ENCODE measurements at regions not wholly inside any gene's neighbourhood (a gene's known extent, or its start where the extent isn't known, plus 50 kb on each side); places are given as distances from the start of the nearest gene placed in this dataset.
"Not testable (repeated sequence)": the region's sequence is repeated elsewhere in the genome, so short reads cannot be mapped to it uniquely, and the experiment has no call there.

DNA sequence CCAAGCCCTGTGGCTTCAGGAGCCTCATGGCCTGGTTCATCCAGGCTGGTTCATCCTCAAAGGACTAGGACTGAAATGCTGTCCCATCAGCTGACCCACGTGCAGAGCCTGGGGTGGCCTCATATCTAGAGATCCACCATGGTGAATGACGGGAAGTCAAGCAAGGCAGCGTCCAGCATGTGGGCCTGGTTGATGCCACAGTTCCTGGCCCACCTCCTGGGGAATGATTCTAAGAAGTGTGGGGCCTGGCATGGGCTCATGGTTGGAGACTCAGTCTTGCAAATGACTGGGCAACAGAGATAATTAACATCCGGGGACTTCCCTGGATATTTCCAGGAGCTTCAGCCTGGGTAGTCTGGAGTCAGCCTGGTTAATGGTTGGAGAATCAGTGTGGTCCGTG lies 302.4 kb upstream of the SFSWAP start:
- Histone ChIP-seq H3K36me3 (ENCODE audit: control insufficient read depth, insufficient read depth, low read length) (no peaks in the 10 kb centered on the region), H3K27me3 (ENCODE audit: control insufficient read depth, insufficient read depth, low read length) (no peaks in the 10 kb centered on the region), H3K27ac (ENCODE audit: low read depth, low read length) (no peak overlapping the region), H3K4me1 (ENCODE audit: control insufficient read depth, insufficient read depth, low read length) (peaks cover 9% of the 10 kb centered on the region), H3K9me3 (ENCODE audit: control insufficient read depth, insufficient read depth, low read length) (no peaks in the 10 kb centered on the region), H3K4me3 (ENCODE audit: low read depth, low read length) (no peak overlapping the region)
- no peak for DNase-seq (ENCODE audit: low read depth in 4 of 6, low spot score in 6 of 6)
- WGBS (ENCODE audit: insufficient coverage): 84% methylated on average over 5 of the region's 5 CpGs

GRCh38 chr12:131409211-131409610 lies 301.7 kb upstream of the SFSWAP start:
- WGBS (ENCODE audit: insufficient coverage): 57% methylated on average over 1 of the region's 1 CpG

DNA sequence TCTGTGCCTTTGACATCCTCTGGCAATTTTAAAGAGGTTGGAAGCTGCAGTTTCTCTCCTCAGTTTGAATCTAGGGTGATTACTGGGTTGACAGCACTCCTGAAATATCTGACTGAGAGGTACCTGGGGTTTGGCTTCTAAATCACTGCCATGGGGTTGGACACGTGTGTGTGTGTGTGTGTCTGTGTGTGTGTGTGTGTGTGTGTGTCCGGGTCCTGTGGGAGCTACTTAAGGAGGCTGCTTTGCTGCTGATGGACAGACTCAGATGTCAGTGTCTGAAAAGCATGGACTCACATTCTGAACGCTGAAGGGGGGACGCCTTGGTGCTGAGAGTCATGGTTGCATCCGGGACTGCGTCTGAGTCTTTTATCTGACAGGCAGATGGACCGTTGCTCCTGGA lies 299.1 kb upstream of the SFSWAP start:
- H3K36me3 ChIP-seq (ENCODE audit: control insufficient read depth, insufficient read depth, low read length); H3K27ac ChIP-seq (ENCODE audit: low read depth, low read length); DNase-seq (ENCODE audit: low read depth in 4 of 6, low spot score in 6 of 6); H3K9me3 ChIP-seq (ENCODE audit: control insufficient read depth, insufficient read depth, low read length); H3K4me3 ChIP-seq (ENCODE audit: low read depth, low read length); H3K27me3 ChIP-seq (ENCODE audit: control insufficient read depth, insufficient read depth, low read length): not testable (repeated sequence)
- peaks cover 11% of the 10 kb centered on the region for H3K4me1 ChIP-seq (ENCODE audit: control insufficient read depth, insufficient read depth, low read length)
- WGBS (ENCODE audit: insufficient coverage): 74% methylated on average over 4 of the region's 7 CpGs

More at GRCh38 chr12:131409211-131409610, 301.7 kb upstream of the SFSWAP start:
- no peaks in the 10 kb centered on the region for H3K9me3 ChIP-seq (ENCODE audit: control insufficient read depth, insufficient read depth, low read length)
- H3K36me3 ChIP-seq (ENCODE audit: control insufficient read depth, insufficient read depth, low read length): no peaks in the 10 kb centered on the region
- no peak overlapping the region for H3K27ac ChIP-seq (ENCODE audit: low read depth, low read length)
- no peaks in the 10 kb centered on the region for H3K27me3 ChIP-seq (ENCODE audit: control insufficient read depth, insufficient read depth, low read length)
- no peak overlapping the region for H3K4me3 ChIP-seq (ENCODE audit: low read depth, low read length)
- no peak for DNase-seq (ENCODE audit: low read depth in 4 of 6, low spot score in 6 of 6)
- H3K4me1 ChIP-seq (ENCODE audit: control insufficient read depth, insufficient read depth, low read length): peaks cover 11% of the 10 kb centered on the region

- no peaks in the 10 kb centered on the region for H3K27me3 ChIP-seq (ENCODE audit: control insufficient read depth, insufficient read depth, low read length)
- no peaks in the 10 kb centered on the region for H3K9me3 ChIP-seq (ENCODE audit: control insufficient read depth, insufficient read depth, low read length)
- no peaks in the 10 kb centered on the region for H3K36me3 ChIP-seq (ENCODE audit: control insufficient read depth, insufficient read depth, low read length)
- 69% methylated on average over 8 of the region's 8 CpGs for WGBS (ENCODE audit: insufficient coverage)
- no peak overlapping the region for H3K4me3 ChIP-seq (ENCODE audit: low read depth, low read length)
- H3K4me1 ChIP-seq (ENCODE audit: control insufficient read depth, insufficient read depth, low read length): peaks cover 7% of the 10 kb centered on the region
- DNase-seq (ENCODE audit: low read depth in 4 of 6, low spot score in 6 of 6): no peak
- no peak overlapping the region for H3K27ac ChIP-seq (ENCODE audit: low read depth, low read length)
These were observed 297.9 kb upstream of the SFSWAP start for GRCh38 chr12:131413006-131413405.

DNA sequence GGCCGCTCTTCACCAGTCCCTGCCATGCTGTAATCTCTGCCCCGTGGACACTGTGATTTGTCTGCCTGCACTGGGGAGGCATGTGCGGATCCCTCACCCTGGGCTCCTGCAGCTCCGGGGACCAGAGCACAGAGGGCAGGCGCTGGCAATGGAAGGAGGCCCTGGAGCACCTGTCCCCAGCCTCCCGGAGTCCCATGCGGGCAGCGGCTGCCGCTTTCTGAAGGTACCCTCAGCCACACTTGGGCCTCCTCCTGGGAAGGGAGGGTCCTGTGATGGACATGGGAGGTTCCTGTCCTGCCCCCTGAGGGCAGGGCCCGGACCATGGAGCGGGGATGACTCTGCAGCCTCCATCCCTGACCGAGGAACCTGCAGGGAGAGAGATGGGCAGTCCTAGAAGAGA lies 297.4 kb upstream of the SFSWAP start:
- H3K36me3 ChIP-seq (ENCODE audit: control insufficient read depth, insufficient read depth, low read length): no peaks in the 10 kb centered on the region
- H3K27ac ChIP-seq (ENCODE audit: low read depth, low read length): no peak overlapping the region
- no peak overlapping the region for H3K4me3 ChIP-seq (ENCODE audit: low read depth, low read length)
- 90% methylated on average over 12 of the region's 12 CpGs for WGBS (ENCODE audit: insufficient coverage)
- peaks cover 7% of the 10 kb centered on the region for H3K4me1 ChIP-seq (ENCODE audit: control insufficient read depth, insufficient read depth, low read length)
- H3K9me3 ChIP-seq (ENCODE audit: control insufficient read depth, insufficient read depth, low read length): no peaks in the 10 kb centered on the region
- H3K27me3 ChIP-seq (ENCODE audit: control insufficient read depth, insufficient read depth, low read length): no peaks in the 10 kb centered on the region
- DNase-seq (ENCODE audit: low read depth in 4 of 6, low spot score in 6 of 6): no peak

DNA sequence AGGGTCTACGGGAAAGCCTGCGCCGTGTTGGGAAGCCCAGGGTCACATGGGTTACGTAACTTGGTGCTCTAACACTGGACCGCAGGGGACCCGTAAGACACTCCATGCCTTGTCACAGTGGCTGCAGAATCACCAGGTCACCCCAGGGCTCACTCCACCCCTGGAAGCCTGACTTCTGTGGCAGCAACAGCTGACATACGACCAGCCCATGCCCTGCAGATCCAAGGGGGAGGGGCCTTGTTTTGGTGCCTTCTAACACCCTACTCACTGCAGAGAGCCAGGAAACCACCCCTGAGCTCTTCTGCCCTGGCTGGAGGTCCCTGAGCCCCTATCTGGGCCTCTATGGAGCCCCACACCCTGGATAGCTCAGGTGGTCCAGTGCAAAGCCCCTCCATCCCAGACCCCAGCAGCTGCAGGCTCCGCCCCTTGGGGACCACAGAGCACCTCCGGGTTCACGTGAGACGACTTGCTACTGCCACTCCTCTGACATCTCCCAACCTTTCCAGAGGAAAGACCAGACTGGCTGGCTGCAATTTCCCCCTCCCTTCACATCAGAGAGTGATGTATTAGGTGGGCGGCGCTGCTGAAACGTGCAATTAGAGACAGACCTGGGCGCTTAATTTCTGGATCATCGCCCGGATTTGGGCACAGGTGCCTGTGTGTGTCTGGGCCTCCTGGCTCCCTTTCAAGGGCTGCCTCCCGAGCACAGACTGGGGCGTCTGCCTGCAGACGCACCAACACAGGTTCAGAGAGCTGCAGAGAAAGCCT lies 296.6 kb upstream of the SFSWAP start:
- not testable (repeated sequence) for H3K36me3 ChIP-seq (ENCODE audit: control insufficient read depth, insufficient read depth, low read length); DNase-seq (ENCODE audit: low read depth in 4 of 6, low spot score in 6 of 6)

DNA sequence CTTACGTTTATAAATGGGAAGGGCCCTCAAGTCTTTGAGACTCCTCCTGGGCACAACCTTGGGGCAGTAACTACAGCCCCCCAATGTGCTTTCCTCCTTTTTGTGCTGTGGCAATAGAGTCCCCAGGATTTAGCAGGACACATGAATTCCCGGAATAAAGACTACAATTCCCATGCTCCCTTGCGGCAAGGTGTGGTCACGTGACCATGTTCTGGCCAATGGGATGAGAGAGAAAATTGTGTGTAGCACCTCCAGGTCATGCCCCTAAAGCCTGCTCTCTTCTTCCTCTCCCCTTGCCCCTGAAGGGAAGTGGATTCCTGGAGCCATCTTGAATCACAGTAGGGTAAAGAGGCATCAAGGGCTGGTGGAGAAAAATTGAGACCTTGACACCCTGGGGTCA lies 295.1 kb upstream of the SFSWAP start:
- H3K27me3 ChIP-seq (ENCODE audit: control insufficient read depth, insufficient read depth, low read length): no peaks in the 10 kb centered on the region
- peak in 1 of 6 donors; percentile 68 for DNase-seq (ENCODE audit: low read depth in 4 of 6, low spot score in 6 of 6)
- WGBS (ENCODE audit: insufficient coverage): 95% methylated on average over 2 of the region's 4 CpGs

More for the DNA sequence above, 296.6 kb upstream of the SFSWAP start:
- H3K27me3 ChIP-seq (ENCODE audit: control insufficient read depth, insufficient read depth, low read length); H3K27ac ChIP-seq (ENCODE audit: low read depth, low read length); H3K4me1 ChIP-seq (ENCODE audit: control insufficient read depth, insufficient read depth, low read length); H3K4me3 ChIP-seq (ENCODE audit: low read depth, low read length); H3K9me3 ChIP-seq (ENCODE audit: control insufficient read depth, insufficient read depth, low read length): not testable (repeated sequence)
- WGBS (ENCODE audit: insufficient coverage): no CpG with 5 or more reads among the region's 20 CpGs

DNA sequence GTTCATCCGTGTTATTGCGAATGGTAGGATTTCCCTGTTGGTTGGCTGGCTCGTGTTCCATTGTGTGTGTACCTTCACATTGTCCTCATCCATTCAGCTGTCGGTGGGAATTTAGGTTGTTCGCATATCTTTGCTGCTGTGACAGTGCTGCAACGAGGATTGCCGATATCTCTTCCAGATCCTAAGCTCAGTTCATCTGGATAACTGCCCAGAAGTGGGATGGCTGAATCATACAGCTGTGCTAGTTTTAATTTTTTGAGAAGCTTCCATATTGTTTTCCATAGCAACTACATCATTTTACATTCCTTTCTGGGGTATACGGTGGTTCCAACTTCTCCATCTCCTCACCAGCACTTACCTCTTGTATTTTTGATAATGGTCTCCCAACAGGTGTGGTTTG lies 292.8 kb upstream of the SFSWAP start:
- Histone ChIP-seq H3K27me3 (ENCODE audit: control insufficient read depth, insufficient read depth, low read length) (no peaks in the 10 kb centered on the region), H3K4me3 (ENCODE audit: low read depth, low read length) (no peak overlapping the region), H3K4me1 (ENCODE audit: control insufficient read depth, insufficient read depth, low read length) (peaks cover 10% of the 10 kb centered on the region), H3K36me3 (ENCODE audit: control insufficient read depth, insufficient read depth, low read length) (no peaks in the 10 kb centered on the region), H3K27ac (ENCODE audit: low read depth, low read length) (no peak overlapping the region), H3K9me3 (ENCODE audit: control insufficient read depth, insufficient read depth, low read length) (no peaks in the 10 kb centered on the region)
- WGBS (ENCODE audit: insufficient coverage): 80% methylated on average over 5 of the region's 8 CpGs
- peak in 1 of 6 donors; percentile 46 for DNase-seq (ENCODE audit: low read depth in 4 of 6, low spot score in 6 of 6)

More for the DNA sequence above, 295.1 kb upstream of the SFSWAP start:
- peaks cover 7% of the 10 kb centered on the region for H3K4me1 ChIP-seq (ENCODE audit: control insufficient read depth, insufficient read depth, low read length)
- no peak overlapping the region for H3K4me3 ChIP-seq (ENCODE audit: low read depth, low read length)
- H3K27ac ChIP-seq (ENCODE audit: low read depth, low read length): no peak overlapping the region
- no peaks in the 10 kb centered on the region for H3K9me3 ChIP-seq (ENCODE audit: control insufficient read depth, insufficient read depth, low read length)
- no peaks in the 10 kb centered on the region for H3K36me3 ChIP-seq (ENCODE audit: control insufficient read depth, insufficient read depth, low read length)

DNA sequence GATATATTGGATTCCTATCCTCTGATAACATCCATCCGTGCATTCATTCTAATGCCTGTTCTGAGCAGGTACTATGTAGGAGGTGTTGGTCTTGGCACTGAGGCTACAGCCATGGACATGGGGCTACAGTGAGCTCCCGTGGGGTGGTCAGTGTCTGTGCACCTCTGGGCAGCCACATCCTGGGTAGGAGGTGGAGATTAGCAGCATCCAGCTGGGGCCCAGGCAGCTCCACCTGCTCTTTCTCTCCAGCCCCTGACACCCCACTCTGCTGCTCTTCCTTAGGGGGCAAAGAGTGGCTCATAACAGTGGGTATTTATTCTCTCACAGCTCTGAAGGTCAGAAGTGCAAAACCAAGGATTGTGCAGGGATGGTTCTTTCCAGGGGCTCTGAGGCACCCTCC lies 292.0 kb upstream of the SFSWAP start:
- no peaks in the 10 kb centered on the region for H3K9me3 ChIP-seq (ENCODE audit: control insufficient read depth, insufficient read depth, low read length)
- DNase-seq (ENCODE audit: low read depth in 4 of 6, low spot score in 6 of 6): no peak
- H3K27ac ChIP-seq (ENCODE audit: low read depth, low read length): no peak overlapping the region
- H3K4me3 ChIP-seq (ENCODE audit: low read depth, low read length): no peak overlapping the region
- H3K27me3 ChIP-seq (ENCODE audit: control insufficient read depth, insufficient read depth, low read length): no peaks in the 10 kb centered on the region
- 67% methylated on average over 1 of the region's 2 CpGs for WGBS (ENCODE audit: insufficient coverage)
- no peaks in the 10 kb centered on the region for H3K36me3 ChIP-seq (ENCODE audit: control insufficient read depth, insufficient read depth, low read length)
- H3K4me1 ChIP-seq (ENCODE audit: control insufficient read depth, insufficient read depth, low read length): peaks cover 6% of the 10 kb centered on the region

DNA sequence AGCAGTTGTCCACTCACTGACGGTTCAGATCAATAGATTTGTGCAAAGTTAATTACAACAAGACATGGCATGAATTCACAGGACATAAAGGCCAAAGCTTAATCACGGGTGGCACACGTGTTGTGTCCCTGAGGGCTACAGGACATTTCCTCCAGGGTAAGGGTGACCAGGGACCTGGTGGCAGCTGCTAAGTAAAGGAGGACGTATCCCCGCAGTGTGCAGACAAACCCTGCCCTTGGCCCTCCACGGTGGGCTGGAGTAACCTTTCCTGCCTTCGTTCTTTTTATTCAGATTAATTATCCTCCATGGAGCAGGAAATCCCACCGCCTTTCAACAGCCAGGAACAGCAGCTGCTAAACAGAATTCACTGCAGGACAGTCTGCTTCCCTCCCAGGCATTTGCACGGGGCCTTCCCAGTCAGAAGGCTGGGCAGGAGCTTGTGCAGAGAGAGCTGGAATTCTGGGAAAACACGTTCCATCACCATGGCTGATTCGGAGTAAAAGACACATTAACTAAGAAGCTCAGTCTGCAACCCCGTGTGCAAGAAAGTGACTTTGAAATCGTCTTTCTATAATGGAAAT lies 289.9 kb upstream of the SFSWAP start:
- H3K9me3 ChIP-seq (ENCODE audit: control insufficient read depth, insufficient read depth, low read length): peaks cover 7% of the 10 kb centered on the region
- DNase-seq (ENCODE audit: low read depth in 4 of 6, low spot score in 6 of 6): peak in 1 of 6 donors; percentile 43
- H3K27ac ChIP-seq (ENCODE audit: low read depth, low read length): no peak overlapping the region
- no peaks in the 10 kb centered on the region for H3K27me3 ChIP-seq (ENCODE audit: control insufficient read depth, insufficient read depth, low read length)
- no peaks in the 10 kb centered on the region for H3K36me3 ChIP-seq (ENCODE audit: control insufficient read depth, insufficient read depth, low read length)
- peaks cover 6% of the 10 kb centered on the region for H3K4me1 ChIP-seq (ENCODE audit: control insufficient read depth, insufficient read depth, low read length)
- no peak overlapping the region for H3K4me3 ChIP-seq (ENCODE audit: low read depth, low read length)
- 51% methylated on average over 8 of the region's 13 CpGs for WGBS (ENCODE audit: insufficient coverage)
